ENCODE measurements at regions not wholly inside any gene's neighbourhood (a gene's known extent, or its start where the extent isn't known, plus 50 kb on each side); places are given as distances from the start of the nearest gene placed in this dataset.

DNA sequence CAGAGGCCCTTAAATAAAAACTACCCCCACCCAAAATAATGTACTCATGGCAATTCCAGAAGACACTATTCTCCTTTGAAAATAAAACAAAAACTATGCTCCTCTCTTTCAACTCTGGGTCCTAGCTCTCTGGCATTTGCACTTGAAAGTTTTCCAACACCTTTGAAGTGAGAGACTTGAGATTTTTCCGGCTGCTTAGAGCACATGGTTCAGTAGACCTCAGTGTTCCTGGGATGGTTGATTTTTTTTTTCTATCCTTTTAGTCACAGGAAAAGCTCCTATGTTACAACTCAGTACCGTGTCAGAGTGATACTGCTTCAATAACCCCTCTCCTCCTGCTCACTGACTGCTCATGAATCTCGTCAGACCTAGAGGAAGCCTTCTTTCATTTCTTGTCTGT is 118.3 kb upstream of the TUSC7 start:
- H3K36me3 ChIP-seq (ENCODE audit: control insufficient read depth, insufficient read depth, low read length) = no peaks in the 10 kb centered on the region
- no peaks in the 10 kb centered on the region for H3K27me3 ChIP-seq (ENCODE audit: control insufficient read depth, insufficient read depth, low read length)
- H3K9me1 ChIP-seq (ENCODE audit: insufficient read depth, low read length) = no peaks in the 10 kb centered on the region
- H3K4me3 ChIP-seq (ENCODE audit: insufficient read depth, low read depth, low read length) = no peak overlapping the region
- H2BK120ac ChIP-seq (ENCODE audit: low read depth, low read length) = no peak overlapping the region
- no TSS peak for BruUV-seq (replicated peaks)
- dilution Hi-C loops (cut with HindIII; ENCODE audit: low sequenced_read_pairs, unreplicated experiment) (no loop called here), intact Hi-C loops (cut with micrococcal nuclease) (no loop called here), in situ Hi-C loops (cut with MboI; ENCODE audit: low sequenced_read_pairs) (no loop called here)
- no peak overlapping the region for H4K8ac ChIP-seq (ENCODE audit: low read depth in 2 of 2, low read length in 2 of 2)
- no peak for DNase-seq
- H3K9ac ChIP-seq (ENCODE audit: low read depth, low read length) = no peak overlapping the region
- H2BK20ac ChIP-seq (ENCODE audit: low read depth, low read length) = no peak overlapping the region
- no peaks in the 10 kb centered on the region for H3K4me1 ChIP-seq (ENCODE audit: control insufficient read depth, insufficient read depth, low read length)
- no CpG with 5 or more reads among the region's 3 CpGs for WGBS, 2 experiments (ENCODE audit: extremely low coverage in 2 of 2, insufficient read length in 1 of 2)
- H2BK15ac ChIP-seq (ENCODE audit: low read depth, low read length) = no peak overlapping the region
- no peak overlapping the region for H3K56ac ChIP-seq (ENCODE audit: extremely low read depth, insufficient read depth, low read length)
- no peak overlapping the region for H3K27ac ChIP-seq (ENCODE audit: insufficient read depth, low read length)
- H2BK5ac ChIP-seq (ENCODE audit: low read depth, low read length, poor library complexity, severe bottlenecking) = no peak overlapping the region
- H2AK9ac ChIP-seq (replicated peaks; ENCODE audit: low read depth, low read length, poor library complexity) = no peak overlapping the region
- ChIA-PET CTCF (no interaction called here), POLR2A (ENCODE audit: unreplicated experiment) (no interaction called here)
- no peak overlapping the region for H3K4me2 ChIP-seq (ENCODE audit: low read depth, low read length)
- H3K79me1 ChIP-seq (ENCODE audit: low read depth in 1 of 2, low read length in 2 of 2) = no peaks in the 10 kb centered on the region
- no peak overlapping the region for H4K91ac ChIP-seq (ENCODE audit: insufficient read depth, low read depth, low read length)
- TF ChIP-seq RCOR1 (IDR thresholded peaks at IDR 0.05; ENCODE audit: insufficient replicate concordance, low read length) (no peak), MAZ (IDR thresholded peaks at IDR 0.05; ENCODE audit: borderline replicate concordance, low read depth, low read length) (no peak), BHLHE40 (IDR thresholded peaks at IDR 0.05; ENCODE audit: low read depth, low read length) (no peak), FOS (IDR thresholded peaks at IDR 0.05; ENCODE audit: low read depth, low read length) (no peak), CHD1 (IDR thresholded peaks at IDR 0.05; ENCODE audit: low read depth, low read length) (no peak), MXI1 (IDR thresholded peaks at IDR 0.05; ENCODE audit: borderline replicate concordance, low read depth, low read length) (no peak)
- TF ChIP-seq, protein P1, sequence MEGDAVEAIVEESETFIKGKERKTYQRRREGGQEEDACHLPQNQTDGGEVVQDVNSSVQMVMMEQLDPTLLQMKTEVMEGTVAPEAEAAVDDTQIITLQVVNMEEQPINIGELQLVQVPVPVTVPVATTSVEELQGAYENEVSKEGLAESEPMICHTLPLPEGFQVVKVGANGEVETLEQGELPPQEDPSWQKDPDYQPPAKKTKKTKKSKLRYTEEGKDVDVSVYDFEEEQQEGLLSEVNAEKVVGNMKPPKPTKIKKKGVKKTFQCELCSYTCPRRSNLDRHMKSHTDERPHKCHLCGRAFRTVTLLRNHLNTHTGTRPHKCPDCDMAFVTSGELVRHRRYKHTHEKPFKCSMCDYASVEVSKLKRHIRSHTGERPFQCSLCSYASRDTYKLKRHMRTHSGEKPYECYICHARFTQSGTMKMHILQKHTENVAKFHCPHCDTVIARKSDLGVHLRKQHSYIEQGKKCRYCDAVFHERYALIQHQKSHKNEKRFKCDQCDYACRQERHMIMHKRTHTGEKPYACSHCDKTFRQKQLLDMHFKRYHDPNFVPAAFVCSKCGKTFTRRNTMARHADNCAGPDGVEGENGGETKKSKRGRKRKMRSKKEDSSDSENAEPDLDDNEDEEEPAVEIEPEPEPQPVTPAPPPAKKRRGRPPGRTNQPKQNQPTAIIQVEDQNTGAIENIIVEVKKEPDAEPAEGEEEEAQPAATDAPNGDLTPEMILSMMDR (conservative IDR thresholded peaks at IDR 0.05; ENCODE audit: low read depth, low read length) = no peak
- TF ChIP-seq, protein P2, sequence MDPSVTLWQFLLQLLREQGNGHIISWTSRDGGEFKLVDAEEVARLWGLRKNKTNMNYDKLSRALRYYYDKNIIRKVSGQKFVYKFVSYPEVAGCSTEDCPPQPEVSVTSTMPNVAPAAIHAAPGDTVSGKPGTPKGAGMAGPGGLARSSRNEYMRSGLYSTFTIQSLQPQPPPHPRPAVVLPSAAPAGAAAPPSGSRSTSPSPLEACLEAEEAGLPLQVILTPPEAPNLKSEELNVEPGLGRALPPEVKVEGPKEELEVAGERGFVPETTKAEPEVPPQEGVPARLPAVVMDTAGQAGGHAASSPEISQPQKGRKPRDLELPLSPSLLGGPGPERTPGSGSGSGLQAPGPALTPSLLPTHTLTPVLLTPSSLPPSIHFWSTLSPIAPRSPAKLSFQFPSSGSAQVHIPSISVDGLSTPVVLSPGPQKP (IDR thresholded peaks at IDR 0.05; ENCODE audit: borderline replicate concordance, low read depth, low read length) = no peak
- no peak overlapping the region for H2AFZ ChIP-seq (replicated peaks; ENCODE audit: low read length, poor library complexity)
- no peak overlapping the region for H2AK5ac ChIP-seq (ENCODE audit: low read depth, low read length)
- H3K23ac ChIP-seq (ENCODE audit: low read depth, low read length) = no peak overlapping the region
- H4K20me1 ChIP-seq (ENCODE audit: insufficient read depth, low read length) = no peaks in the 10 kb centered on the region
- H3K14ac ChIP-seq (replicated peaks; ENCODE audit: low read depth, low read length) = no peak overlapping the region
- no peak overlapping the region for H3K18ac ChIP-seq (ENCODE audit: low read depth, low read length)
- no peaks in the 10 kb centered on the region for H3K9me3 ChIP-seq (ENCODE audit: control insufficient read depth, insufficient read depth, low read length)
- H3K4ac ChIP-seq (ENCODE audit: low read depth, low read length) = no peak overlapping the region
- ATAC-seq (ENCODE audit: low read depth) = no peak
- H4K5ac ChIP-seq (ENCODE audit: low read depth, low read length) = no peak overlapping the region
